GM19467 (cell line): ENCODE measurements at regions not wholly inside any gene's neighbourhood (a gene's known extent, or its start where the extent isn't known, plus 50 kb on each side); places are given as distances from the start of the nearest gene placed in this dataset.
"Not testable (repeated sequence)": the region's sequence is repeated elsewhere in the genome, so short reads cannot be mapped to it uniquely, and the experiment has no call there.

Experiments
- ATAC-seq: cut with Tn5 transposase; IDR thresholded peaks from one replicate; pipeline ENCODE4 v1.9.1; 2021; ENCODE audit warnings: mild to moderate bottlenecking, moderate library complexity; ENCODE audit not compliant: unreplicated experiment

DNA sequence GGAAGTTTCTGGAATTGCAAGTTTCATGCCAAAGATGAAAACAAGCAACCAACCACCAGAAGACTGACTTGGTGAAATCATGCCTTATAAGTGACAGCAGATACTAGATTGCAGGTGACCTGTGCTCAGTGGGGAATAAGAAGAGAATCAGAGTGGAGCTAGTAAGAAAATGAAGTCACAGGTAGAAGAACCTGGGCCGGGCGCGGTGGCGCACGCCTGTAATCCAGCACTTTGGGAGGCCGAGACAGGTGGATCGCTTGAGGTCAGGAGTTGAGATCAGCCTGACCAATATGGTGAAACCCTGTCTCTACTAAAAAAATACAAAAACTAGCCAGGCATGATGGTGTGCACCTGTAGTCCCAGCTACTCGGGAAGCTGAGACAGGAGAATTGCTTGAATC is 251.7 kb upstream of the PODXL start:
- not testable (repeated sequence) for ATAC-seq

- no peak for ATAC-seq
These were observed 247.4 kb upstream of the PODXL start for GRCh38 chr7:131803816-131804215.

- no peak for ATAC-seq
These were observed 245.9 kb upstream of the PODXL start for GRCh38 chr7:131802195-131802864.

GRCh38 chr7:131800531-131800930 is 244.1 kb upstream of the PODXL start:
- no peak for ATAC-seq

DNA sequence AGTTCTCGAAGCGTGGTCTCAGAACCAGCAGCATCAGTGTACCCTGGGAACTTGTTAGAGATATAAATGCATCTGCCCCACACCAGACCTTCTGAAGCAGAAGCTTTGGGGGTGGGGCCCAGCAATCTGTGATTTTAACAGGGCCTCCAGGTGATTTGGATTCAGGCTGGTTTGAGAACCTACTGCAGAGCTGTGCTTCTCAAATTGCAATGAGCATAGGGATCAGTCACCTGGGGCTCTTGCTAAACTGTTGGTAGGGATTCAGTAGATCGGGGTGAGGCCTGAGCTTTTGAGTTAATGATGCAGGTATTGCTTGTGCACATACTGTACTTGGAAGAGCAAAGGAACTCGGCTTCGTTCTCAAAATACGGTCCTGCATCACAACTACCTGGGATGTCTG is 243.6 kb upstream of the PODXL start:
- no peak for ATAC-seq

GRCh38 chr7:131797841-131798240 is 241.4 kb upstream of the PODXL start:
- ATAC-seq, result no peak

DNA sequence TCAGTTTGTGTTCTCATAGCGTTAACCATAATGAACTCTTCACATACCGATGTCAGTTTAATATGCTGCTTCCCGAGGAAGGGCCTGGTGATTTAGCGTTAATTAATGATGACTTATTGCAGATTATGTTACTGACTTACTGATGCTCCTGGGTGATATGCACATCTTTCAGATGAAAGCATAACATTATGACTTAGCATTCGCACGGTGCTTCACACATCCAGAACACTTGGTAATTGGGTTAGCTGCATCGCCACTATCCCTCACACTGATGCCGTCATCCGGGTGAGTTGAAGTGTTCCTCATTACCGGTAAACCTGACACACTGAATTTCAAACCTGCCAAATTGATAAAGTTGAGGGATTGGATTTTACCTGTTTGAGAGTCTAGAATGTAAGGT is 239.0 kb upstream of the PODXL start:
- ATAC-seq, result no peak

- ATAC-seq, result no peak
These were observed 235.9 kb upstream of the PODXL start for GRCh38 chr7:131792311-131792710.

- no peak for ATAC-seq
These were observed 230.7 kb upstream of the PODXL start for GRCh38 chr7:131787101-131787500.

GRCh38 chr7:131786204-131786603 is 229.8 kb upstream of the PODXL start:
- ATAC-seq, result no peak

DNA sequence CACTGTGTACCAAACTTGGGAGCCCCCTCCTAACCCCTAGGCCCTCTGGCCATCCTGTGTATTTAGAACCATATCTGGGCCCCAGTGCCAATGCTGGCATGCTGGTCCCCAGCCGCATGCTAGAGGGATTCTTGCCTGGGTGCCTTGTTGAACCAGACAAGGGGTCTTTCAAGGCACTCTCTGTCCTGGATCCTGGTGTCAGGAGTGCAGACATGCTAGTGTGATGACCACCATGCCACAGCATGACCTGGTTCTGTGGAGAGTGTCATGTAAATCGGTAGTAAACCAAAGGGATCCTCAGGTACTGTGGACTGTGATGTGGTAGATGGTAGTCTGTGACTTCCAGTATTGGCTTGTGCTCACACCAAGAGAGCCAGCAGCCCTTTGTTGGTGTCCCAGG is 222.2 kb upstream of the PODXL start:
- ATAC-seq, result no peak

DNA sequence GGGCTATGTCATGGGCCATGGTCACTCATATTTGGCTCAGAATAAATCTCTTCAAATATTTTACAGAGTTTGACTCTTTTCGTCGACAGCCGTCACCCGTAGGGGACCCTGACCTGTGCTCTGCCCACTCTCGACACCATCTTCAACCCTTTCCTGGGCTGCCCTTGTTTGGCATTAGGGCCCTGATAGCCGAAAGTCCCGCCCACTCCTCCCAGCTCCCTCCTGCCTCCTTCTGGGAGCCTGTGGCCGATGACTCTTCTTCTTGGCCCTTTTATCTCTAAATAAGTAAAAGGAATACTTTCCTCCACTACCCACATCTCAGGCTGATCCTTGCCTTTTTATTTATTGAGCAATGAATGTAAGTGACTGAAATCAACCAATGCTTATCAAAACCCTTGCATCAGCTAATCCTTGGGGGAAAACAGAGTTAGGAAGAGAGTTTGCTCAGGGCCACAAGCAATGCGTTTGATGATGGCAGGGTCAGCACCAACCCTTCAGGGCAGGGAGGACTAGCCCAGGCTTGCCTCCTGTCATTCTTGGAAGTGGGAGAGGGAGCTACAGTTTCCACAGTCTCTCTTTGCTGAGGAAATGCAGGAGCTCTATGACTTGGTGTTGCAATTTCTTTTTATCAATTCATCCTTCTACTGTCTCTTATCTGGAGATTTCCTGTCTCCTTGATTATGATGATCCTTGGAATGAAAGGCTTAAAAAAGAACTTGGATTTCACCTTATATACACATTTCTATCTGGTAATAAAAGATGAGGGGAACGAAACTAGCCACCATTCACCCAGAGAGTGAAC is 218.2 kb upstream of the PODXL start:
- ATAC-seq, result no peak

DNA sequence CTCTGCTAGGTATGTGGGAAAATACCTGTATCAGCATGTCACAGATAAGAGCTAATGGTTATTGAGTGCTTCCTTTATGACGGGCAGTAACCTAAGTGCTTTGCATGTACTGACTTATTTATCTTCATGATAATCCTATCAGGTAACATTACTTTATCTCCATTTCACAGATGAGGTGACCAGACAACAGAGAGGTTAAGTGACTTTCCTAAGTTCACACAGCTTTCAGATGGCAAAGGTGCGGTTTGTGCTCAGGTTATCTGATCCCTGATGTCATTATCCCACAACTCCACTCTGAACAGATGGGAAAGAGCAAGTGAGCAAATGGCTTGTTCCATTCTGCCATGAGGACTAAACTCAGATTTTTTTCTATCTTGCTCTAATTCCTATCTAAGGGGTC is 217.0 kb upstream of the PODXL start:
- no peak for ATAC-seq

DNA sequence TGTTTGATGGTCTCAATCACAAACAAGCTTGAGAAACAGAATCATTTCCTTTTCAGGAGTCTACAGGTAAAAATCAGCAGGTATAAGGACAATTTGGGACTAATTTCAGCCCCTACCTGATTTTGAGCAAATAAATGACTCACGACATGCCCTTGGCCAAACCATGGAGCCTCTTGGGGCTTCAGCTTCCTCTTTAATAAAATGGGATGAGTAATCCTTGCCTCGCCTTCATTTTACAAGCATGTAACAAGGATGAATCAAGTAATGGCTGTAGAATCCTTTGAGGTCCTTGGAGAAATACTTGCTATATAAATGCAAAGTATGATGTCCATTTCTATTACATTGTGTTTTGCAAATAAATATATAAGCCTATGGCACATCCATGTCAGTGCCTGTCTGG is 212.8 kb upstream of the PODXL start:
- ATAC-seq, result no peak

DNA sequence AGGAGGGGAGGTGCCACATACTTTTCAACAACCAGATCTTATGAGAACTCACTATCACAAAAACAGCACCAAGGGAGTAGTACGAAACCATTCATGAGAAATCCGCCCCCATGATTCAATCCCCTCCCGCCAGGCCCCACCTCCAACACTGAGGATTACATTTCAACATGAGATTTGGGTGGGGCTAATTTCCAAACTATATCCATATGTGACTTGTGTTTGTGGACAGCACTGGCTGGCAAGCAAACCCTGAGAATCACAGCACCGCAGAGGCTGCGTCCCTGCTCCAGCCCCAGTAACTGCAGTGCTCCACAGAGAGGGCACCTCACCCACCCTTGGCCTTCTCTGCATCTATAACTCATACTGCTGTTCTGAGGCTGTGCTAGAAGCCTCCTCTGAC is 211.2 kb upstream of the PODXL start:
- no peak for ATAC-seq

DNA sequence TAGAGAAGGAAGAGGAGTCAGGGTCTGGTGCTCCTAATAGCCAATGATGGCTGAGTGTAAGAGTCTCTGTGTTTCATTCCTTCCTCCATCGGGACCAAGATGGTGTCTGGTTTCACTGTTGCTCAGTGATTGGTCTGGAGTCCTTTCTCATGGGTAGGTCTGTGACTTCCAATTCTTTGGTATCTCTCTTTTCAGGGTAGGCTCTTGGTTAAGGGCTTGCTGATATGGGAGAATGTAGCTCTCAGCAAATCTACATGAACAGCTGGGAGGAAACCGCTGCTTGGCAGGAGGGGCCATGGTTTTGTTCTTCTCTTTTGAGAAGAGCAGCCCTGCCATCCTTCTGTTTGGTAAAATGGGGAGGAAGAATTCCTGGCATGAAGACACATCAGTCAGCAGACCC is 209.1 kb upstream of the PODXL start:
- no peak for ATAC-seq

- ATAC-seq, result no peak
These were observed 207.8 kb upstream of the PODXL start for GRCh38 chr7:131764143-131764775.

DNA sequence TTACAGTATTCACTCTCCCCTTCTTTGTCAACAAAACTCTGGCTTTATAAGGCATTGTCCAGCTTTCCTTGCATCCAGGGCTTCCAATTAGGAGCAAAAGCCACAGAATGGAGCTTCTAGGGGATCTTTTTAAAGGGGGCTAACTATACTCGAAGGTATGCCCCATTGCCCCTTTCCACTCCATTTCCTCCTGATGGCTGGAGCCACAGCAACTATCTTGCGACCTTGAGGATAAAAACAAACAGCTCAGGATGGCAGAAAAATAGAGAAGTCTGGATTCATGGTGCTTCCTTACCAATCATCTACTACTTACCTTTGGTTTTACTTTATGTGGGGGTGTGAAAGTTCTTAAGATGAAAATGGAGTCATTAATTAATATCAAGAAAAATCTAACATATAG is 206.3 kb upstream of the PODXL start:
- no peak for ATAC-seq

GRCh38 chr7:131755801-131756200 is 199.4 kb upstream of the PODXL start:
- not testable (repeated sequence) for ATAC-seq

GRCh38 chr7:131753620-131754222 is 197.3 kb upstream of the PODXL start:
- no peak for ATAC-seq

- no peak for ATAC-seq
These were observed 191.3 kb upstream of the PODXL start for GRCh38 chr7:131747658-131748232.
